Jurkat, Clone E6-1 (cell line): ENCODE measurements at regions not wholly inside any gene's neighbourhood (a gene's known extent, or its start where the extent isn't known, plus 50 kb on each side); places are given as distances from the start of the nearest gene placed in this dataset.
A peak's percentile ranks its signal among the peaks of the same experiment; 100 is the strongest.

ENCODE experiments used
- DNase-seq: peaks from one replicate; pipeline ENCODE4 v3.0.0-alpha.2; 2011; ENCODE audit warnings: low read depth, low spot score
- H3K4me3 ChIP-seq: 2 replicates; pipeline ENCODE4 v1.5.1; 2011; ENCODE audit warnings: mild to moderate bottlenecking, low read length, control low read depth, moderate library complexity

DNA sequence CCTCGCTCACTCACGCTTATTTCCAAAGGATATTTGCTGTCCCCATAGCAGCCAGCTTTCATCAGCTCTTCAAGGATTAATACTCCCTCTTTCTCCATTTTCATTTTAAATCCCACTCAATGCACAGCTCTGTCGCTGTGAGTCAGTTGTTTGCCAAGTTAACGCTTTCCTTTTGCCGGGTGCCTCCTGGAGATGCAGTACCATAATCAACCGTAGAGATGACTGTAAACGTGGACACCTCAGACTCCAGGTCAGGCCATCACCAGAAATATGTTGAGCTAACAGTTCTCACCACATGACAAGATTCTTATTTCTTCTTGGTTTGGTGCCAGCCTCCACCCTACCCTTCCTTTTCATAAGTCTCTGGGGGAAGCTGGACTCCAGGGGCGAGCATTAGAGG lies 66.6 kb upstream of the TAB2 start:
- DNase-seq = no peak
- H3K4me3 ChIP-seq = no peak overlapping the region

DNA sequence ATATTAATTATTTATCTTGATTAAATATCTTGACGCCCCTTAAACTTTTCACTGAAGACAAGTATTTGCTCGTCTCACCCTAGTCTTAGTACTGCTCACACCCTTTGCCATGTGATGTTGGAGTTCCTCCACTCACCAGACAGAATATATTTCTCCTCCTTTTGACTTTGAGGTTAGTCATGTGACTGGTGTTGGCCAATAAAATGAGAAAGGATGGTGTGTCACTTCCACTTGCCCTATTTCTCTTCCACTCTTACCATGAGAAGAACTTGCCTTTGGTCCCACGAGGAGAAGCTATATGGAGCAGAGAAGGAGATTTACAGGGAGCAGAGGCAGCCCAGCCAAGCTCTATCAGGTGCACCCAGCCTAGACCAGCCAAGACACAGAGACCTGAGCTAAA lies 64.9 kb upstream of the TAB2 start:
- H3K4me3 ChIP-seq = no peak overlapping the region
- DNase-seq = no peak

DNA sequence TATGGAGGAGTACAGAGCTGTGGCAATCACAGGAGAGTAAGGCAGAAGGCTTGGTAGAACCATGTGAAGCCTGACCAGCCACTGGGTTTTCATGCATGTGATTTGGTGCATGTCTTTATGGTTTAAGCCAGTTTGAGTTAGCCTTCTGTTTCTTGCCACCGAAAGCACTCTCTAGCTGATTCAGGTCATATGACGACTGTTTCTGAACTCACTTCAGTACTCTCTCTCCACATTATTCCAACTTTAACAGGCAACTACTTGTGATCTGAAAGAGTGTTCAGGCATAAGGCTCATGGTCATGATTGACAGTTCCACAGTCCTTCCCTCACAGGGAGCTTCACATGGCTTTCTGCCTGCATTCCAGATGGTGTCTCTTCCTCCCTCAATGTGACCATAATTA lies 63.3 kb upstream of the TAB2 start:
- no peak for DNase-seq
- H3K4me3 ChIP-seq = no peak overlapping the region

DNA sequence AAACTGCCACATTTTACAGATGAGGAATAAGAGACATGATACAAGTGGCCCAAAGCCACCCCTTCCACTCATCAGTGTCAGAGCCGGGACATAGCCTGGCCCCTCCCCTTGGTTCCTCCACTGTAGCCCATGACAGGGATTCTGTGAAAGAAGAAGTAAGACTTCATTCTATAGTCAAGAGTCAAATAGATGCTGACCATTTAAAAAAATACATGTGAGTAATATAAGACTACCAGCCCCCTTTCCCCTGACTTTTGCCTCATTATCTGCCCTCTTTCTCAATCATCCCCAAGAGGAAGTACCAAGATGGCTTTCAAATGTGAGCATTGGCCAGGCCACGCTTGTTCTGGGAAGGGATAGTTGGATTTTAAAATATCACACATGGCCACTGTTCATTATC lies 57.8 kb upstream of the TAB2 start:
- DNase-seq = no peak
- H3K4me3 ChIP-seq = no peak overlapping the region

DNA sequence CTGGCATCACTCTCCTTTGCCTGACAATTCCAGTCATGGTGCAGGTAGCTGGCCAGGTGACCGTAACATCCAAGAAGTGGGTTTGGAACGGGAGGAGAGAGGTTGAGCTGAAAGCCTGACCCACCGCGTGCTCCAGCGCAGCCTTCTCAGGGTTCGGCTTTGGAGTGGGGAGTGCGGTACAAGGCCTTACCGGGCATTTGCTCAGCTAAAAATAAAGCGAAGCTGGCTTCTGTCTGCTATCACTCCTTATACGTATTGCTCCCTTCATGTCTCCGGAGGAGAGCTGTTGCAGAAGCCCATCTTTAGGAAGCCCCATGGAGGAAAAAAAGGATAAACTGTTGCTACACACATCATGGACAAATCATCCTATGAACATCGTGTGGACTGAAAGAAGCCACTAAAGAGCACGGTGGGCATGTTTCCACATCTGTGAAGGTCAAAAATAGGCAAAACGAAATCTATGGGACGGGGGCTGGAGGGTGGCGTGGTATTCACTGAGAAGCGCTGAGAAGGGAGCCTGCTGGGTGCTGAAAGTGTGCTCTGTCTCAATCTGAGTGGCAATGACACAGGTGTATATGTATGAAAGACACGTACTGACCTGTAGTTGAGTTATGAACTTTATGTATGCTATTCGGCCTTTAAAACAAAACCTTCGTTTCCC lies 57.2 kb upstream of the TAB2 start:
- DNase-seq = no peak
- H3K4me3 ChIP-seq = no peak overlapping the region

DNA sequence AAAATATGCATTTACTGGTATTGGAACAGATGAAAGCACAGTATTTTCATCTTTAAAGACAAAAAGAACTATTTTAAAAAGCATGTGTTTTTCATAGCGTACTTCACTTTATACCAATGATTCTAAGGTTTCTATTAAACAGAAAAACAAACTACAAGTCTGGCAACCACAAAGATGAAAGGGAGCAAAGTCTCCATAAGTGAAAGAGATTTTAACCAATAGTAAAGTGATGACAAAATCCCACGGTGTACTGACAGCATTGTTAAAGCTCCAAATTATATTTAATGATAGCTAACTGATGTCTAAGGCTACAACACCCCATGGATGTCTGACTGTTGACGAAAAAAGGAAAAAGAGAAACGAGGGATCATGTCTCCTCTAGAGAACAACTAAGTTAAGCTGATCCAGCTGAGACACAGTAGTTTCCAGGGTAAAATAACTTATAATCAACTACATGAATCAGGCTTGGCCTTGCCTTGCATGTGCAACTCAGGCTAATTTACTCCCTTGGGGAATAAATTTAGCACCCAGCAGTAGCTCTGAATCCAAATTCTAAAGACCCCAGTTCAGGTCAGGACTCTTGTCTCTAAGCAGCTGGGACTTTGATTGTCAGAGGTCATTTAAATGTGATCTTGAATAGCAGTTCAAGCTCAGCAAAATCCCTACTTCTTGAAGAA lies 56.0 kb upstream of the TAB2 start:
- no peak overlapping the region for H3K4me3 ChIP-seq
- no peak for DNase-seq

DNA sequence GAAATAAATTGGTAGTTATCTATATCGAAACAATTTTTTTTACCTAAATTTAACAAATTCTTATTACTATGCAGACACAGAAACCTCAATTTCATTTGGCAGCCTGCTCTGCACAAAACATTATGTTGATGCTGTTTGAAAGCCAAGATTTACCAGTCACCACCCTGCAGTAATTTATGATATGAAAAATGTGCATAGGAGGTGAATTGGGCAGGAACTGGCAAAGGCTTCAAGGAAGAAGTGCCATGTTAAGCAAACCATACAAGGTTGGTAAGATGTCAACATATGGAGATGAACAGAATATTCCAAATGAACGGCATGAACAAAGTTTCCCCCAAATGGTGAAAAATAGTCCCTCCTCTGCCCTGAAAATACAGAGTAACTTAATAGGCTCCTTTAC lies 54.2 kb upstream of the TAB2 start:
- DNase-seq = no peak
- no peak overlapping the region for H3K4me3 ChIP-seq

DNA sequence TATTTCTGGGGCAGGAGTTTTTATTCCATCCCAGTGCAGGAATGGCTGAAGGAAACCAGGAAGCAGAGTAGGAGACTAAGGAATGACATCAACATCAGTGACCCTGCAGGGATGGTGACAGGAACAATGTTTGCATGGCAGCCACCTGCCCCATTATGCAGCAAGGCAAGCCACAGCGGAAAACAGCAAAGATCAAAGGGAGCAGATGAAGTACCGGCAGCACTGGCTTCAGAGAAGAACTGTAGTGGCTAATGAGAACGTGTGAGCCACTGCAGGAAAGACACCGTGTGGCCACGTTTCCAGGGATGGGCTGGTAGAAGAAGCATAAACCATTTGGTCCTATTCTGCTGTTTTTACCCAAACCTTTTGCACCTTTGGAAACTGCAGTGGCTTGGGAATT lies 52.9 kb upstream of the TAB2 start:
- DNase-seq = peak; percentile 35
- no peak overlapping the region for H3K4me3 ChIP-seq

DNA sequence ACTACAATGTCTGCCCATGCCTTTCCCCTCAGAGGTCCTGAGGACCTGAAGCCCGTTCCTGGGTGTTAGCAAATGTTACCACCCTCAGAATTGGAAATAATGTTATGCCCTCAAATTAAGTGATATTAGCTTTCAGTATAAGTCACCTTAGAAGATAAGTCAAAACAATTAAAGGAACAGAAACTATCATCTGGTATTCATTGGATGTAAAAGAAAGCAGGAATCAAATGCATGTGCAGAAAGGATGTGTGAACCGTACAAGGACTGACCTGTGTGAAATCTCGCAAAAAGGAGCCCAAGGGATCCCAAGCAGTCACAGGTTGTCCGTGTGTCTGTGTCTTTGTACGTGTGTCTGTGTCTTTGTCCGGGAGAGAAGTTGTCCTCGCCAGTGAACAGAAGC lies 51.6 kb upstream of the TAB2 start:
- H3K4me3 ChIP-seq = no peak overlapping the region
- no peak for DNase-seq

DNA sequence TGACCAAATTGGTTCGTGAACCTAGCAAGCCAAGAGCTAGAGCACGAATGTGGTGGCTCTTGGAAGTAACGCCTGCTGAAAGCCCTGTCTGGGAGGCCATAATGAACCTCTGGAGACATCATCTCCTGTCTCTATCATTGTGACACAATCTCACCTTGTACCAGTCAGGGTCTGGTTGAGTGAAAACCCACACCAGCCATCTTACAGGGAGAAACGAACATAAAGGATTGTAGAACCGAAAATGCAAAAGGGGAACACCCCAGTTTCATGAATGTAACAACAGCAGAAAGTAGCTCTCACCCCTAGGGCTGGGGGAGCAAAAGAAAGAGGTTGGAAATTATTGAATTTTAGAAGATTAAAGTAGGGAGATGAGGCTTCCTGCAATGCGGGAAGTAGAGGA lies 50.9 kb upstream of the TAB2 start:
- DNase-seq = no peak
- H3K4me3 ChIP-seq = no peak overlapping the region

DNA sequence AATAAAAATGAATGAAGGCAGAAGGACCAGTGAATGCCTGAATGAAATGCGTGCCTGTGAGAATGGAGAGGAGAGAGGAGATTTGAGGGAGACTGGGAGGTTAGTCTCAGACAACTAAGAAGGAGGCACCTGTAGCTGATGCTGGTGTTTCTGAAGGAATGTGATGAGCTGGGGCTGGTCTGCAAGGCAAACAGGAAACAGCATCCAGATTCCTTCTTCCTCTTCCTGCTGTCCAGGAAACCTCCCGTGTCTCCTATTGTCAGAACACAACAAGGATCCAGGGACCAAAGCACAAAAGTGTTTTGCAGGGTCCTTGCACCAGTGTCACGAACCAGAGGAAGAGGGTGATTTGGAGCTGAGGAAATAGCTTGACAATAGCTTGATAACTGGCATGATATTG lies 50.4 kb upstream of the TAB2 start:
- DNase-seq = no peak
- H3K4me3 ChIP-seq = no peak overlapping the region

DNA sequence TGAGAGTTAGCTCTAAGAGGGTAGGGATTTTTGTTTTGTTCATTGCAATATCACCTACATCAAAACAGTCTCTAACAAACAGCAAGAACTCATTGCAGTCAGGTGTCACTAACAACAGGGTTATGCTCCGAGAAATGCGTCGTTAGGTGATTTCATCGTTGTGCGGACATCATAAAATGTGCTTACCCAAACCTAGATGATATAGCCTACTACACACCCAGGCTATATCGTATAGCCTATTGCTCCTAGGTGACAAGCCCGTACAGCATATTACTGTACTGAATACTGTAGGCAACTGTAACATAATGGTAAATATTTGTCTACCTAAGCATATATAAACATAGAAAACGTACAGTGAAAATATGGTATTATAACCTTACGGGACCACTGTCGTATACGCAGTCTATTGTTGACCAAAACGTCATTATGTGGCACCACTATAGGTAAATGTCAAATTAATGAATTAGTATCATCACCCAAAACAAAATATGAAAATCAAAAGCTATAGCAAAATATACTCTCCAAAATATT lies 49.9 kb upstream of the TAB2 start:
- DNase-seq = no peak
- H3K4me3 ChIP-seq = no peak overlapping the region
